ENCODE measurements at regions not wholly inside any gene's neighbourhood (a gene's known extent, or its start where the extent isn't known, plus 50 kb on each side); places are given as distances from the start of the nearest gene placed in this dataset.

DNA sequence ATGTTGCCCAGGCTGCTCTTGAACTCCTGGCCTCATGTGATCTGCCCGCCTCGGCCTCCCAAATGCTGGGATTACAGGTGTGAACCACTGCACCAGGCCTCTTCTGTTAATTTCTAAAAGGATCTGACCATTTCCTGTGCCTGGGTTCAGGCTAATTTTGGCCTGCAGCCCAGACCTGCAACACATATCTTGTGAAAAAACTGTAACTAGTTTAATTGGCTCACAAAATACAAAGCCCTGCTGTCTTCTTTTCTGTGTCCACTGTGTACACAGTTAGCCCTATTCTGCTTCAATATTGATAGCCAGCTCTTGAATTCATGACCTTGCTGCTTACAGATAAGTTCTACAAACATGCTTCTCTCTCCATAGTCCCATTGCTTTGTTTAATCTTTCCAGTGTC is 753.5 kb downstream of the PDHA2 start:
- no peaks in the 10 kb centered on the region for H3K79me2 ChIP-seq (ENCODE audit: insufficient read depth, low read length)
- no peaks in the 10 kb centered on the region for H3K9me3 ChIP-seq (ENCODE audit: control insufficient read depth in 1 of 2, insufficient read depth in 1 of 2, low read depth in 1 of 2, low read length in 2 of 2)
- H3K9me2 ChIP-seq (ENCODE audit: insufficient read depth), result no peaks in the 10 kb centered on the region
- H3K36me3 ChIP-seq (ENCODE audit: control insufficient read depth in 1 of 2, insufficient read depth in 2 of 2, low read length in 2 of 2), result no peaks in the 10 kb centered on the region
- H3K27me3 ChIP-seq (ENCODE audit: insufficient read depth, low read length), result no peaks in the 10 kb centered on the region
- RAD21 ChIA-PET (ENCODE audit: low non-redundant PET in 1 of 2, low total read pairs in 2 of 2, uncharacterized antibody in 2 of 2, unreplicated experiment in 2 of 2), result no interaction called here
- POLR2A ChIA-PET, result no interaction called here
- no peaks in the 10 kb centered on the region for H4K20me1 ChIP-seq (ENCODE audit: insufficient read depth)
- CTCF ChIA-PET, result no interaction called here
- H3K4me3 ChIP-seq (replicated peaks in 1 of 2; ENCODE audit: low read depth in 1 of 2, low read length in 2 of 2), result no peak overlapping the region
- no peak overlapping the region for H3K27ac ChIP-seq (ENCODE audit: low read depth, low read length)
- DNase-seq (ENCODE audit: low read depth, low spot score) (no peak), ATAC-seq (no peak)
- intact Hi-C loops (cut with micrococcal nuclease), result no loop called here
- H3K9ac ChIP-seq (ENCODE audit: low read length), result no peak overlapping the region
- TF ChIP-seq JUND (IDR thresholded peaks at IDR 0.05) (no peak), ATF3 (IDR thresholded peaks at IDR 0.05) (no peak), EZH2phosphoT487 (IDR thresholded peaks at IDR 0.05; ENCODE audit: borderline replicate concordance) (no peak), ZFX (IDR thresholded peaks at IDR 0.05) (no peak), FOSL1 (IDR thresholded peaks at IDR 0.05; ENCODE audit: low read depth) (no peak), ELF1 (IDR thresholded peaks at IDR 0.05; ENCODE audit: borderline replicate concordance, low read depth) (no peak), YY1 (IDR thresholded peaks at IDR 0.05; ENCODE audit: extremely low read depth, insufficient replicate concordance, low read depth, low read length) (no peak), SP1 (IDR thresholded peaks at IDR 0.05; ENCODE audit: low read depth) (no peak), RAD21 (IDR thresholded peaks at IDR 0.05; ENCODE audit: low read depth) (no peak), EZH2 (IDR thresholded peaks at IDR 0.05) (no peak), CEBPB (IDR thresholded peaks at IDR 0.05; ENCODE audit: low read depth) (no peak), SRF (IDR thresholded peaks at IDR 0.05; ENCODE audit: low read depth) (no peak), POLR2A (IDR thresholded peaks at IDR 0.05; ENCODE audit: borderline replicate concordance, extremely low read depth, insufficient read depth, insufficient read length) (no peak), ZNF274 (IDR thresholded peaks at IDR 0.05; ENCODE audit: low read depth, low read length) (no peak), MAX (IDR thresholded peaks at IDR 0.05) (no peak), POLR2AphosphoS5 (IDR thresholded peaks at IDR 0.05; ENCODE audit: low read depth, low read length) (no peak), CBX3 (IDR thresholded peaks at IDR 0.05; ENCODE audit: low read depth) (no peak), REST (IDR thresholded peaks at IDR 0.05; ENCODE audit: low read depth) (no peak)
- TF ChIP-seq, protein P1, sequence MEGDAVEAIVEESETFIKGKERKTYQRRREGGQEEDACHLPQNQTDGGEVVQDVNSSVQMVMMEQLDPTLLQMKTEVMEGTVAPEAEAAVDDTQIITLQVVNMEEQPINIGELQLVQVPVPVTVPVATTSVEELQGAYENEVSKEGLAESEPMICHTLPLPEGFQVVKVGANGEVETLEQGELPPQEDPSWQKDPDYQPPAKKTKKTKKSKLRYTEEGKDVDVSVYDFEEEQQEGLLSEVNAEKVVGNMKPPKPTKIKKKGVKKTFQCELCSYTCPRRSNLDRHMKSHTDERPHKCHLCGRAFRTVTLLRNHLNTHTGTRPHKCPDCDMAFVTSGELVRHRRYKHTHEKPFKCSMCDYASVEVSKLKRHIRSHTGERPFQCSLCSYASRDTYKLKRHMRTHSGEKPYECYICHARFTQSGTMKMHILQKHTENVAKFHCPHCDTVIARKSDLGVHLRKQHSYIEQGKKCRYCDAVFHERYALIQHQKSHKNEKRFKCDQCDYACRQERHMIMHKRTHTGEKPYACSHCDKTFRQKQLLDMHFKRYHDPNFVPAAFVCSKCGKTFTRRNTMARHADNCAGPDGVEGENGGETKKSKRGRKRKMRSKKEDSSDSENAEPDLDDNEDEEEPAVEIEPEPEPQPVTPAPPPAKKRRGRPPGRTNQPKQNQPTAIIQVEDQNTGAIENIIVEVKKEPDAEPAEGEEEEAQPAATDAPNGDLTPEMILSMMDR (IDR thresholded peaks at IDR 0.05 in 2 of 3, conservative IDR thresholded peaks at IDR 0.05 in 1 of 3; ENCODE audit: borderline replicate concordance in 1 of 3, insufficient read depth in 1 of 3, low read depth in 2 of 3, low read length in 2 of 3), result no peak
- TF ChIP-seq, protein P2, sequence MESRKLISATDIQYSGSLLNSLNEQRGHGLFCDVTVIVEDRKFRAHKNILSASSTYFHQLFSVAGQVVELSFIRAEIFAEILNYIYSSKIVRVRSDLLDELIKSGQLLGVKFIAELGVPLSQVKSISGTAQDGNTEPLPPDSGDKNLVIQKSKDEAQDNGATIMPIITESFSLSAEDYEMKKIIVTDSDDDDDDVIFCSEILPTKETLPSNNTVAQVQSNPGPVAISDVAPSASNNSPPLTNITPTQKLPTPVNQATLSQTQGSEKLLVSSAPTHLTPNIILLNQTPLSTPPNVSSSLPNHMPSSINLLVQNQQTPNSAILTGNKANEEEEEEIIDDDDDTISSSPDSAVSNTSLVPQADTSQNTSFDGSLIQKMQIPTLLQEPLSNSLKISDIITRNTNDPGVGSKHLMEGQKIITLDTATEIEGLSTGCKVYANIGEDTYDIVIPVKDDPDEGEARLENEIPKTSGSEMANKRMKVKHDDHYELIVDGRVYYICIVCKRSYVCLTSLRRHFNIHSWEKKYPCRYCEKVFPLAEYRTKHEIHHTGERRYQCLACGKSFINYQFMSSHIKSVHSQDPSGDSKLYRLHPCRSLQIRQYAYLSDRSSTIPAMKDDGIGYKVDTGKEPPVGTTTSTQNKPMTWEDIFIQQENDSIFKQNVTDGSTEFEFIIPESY (IDR thresholded peaks at IDR 0.05; ENCODE audit: extremely low read depth, insufficient replicate concordance, low read length), result no peak
- H3K4me1 ChIP-seq (ENCODE audit: control insufficient read depth in 1 of 2, insufficient read depth in 2 of 2, low read length in 2 of 2), result no peaks in the 10 kb centered on the region
- H3K4me2 ChIP-seq (ENCODE audit: low read length), result no peak overlapping the region
- no TSS peak for BruUV-seq (replicated peaks)
- H2AFZ ChIP-seq (ENCODE audit: low read depth, low read length, poor library complexity, severe bottlenecking), result no peak overlapping the region
